HCT116 (cell line): ENCODE measurements at regions not wholly inside any gene's neighbourhood (a gene's known extent, or its start where the extent isn't known, plus 50 kb on each side); places are given as distances from the start of the nearest gene placed in this dataset.

Experiments
- CEBPB ChIP-seq: IDR thresholded peaks from 2 replicates; pipeline ENCODE4 v1.6.1; 2012; ENCODE audit warnings: low read depth
- EGR1 ChIP-seq: IDR thresholded peaks from 2 replicates; pipeline ENCODE4 v1.6.1; 2012; ENCODE audit warnings: low read depth
- EZH2 ChIP-seq: fragments of 200-600 bp; sonication (generic); IDR thresholded peaks from 2 replicates; pipeline ENCODE4 v1.6.1; 2017; ENCODE audit warnings: antibody characterized with exemption, mixed run types
- FOSL1 ChIP-seq: IDR thresholded peaks from 2 replicates; pipeline ENCODE4 v1.6.1; 2012; ENCODE audit warnings: low read depth
- POLR2A ChIP-seq: IDR thresholded peaks from 2 replicates; pipeline ENCODE4 v1.7.0; 2011; ENCODE audit warnings: borderline replicate concordance; ENCODE audit not compliant: insufficient read depth, insufficient read length; ENCODE audit errors: extremely low read depth
- POLR2AphosphoS5 ChIP-seq: IDR thresholded peaks from 2 replicates; pipeline ENCODE4 v1.6.1; 2011; ENCODE audit warnings: mild to moderate bottlenecking, low read depth, low read length, moderate library complexity
- TF ChIP-seq, protein P1 (sequence below), 3 experiments: fragments of 200-600 bp in 1 of 3; sonication (generic) in 1 of 3; IDR thresholded peaks in 2 of 3; conservative IDR thresholded peaks in 1 of 3; 2 replicates each; pipeline ENCODE4 v1.5.1; 2012 to 2017; ENCODE audit warnings: low read depth in 2 of 3, low read length in 2 of 3, antibody characterized with exemption in 1 of 3, borderline replicate concordance in 1 of 3, control low read depth in 1 of 3, mild to moderate bottlenecking in 1 of 3, mixed read lengths in 1 of 3, mixed run types in 1 of 3, moderate library complexity in 1 of 3; ENCODE audit not compliant: insufficient read depth in 1 of 3
- TF ChIP-seq, protein P2 (sequence below): IDR thresholded peaks from 2 replicates; pipeline ENCODE4 v1.6.1; 2011; ENCODE audit warnings: mild to moderate bottlenecking, low read length, moderate library complexity; ENCODE audit not compliant: insufficient replicate concordance; ENCODE audit errors: extremely low read depth

DNA sequence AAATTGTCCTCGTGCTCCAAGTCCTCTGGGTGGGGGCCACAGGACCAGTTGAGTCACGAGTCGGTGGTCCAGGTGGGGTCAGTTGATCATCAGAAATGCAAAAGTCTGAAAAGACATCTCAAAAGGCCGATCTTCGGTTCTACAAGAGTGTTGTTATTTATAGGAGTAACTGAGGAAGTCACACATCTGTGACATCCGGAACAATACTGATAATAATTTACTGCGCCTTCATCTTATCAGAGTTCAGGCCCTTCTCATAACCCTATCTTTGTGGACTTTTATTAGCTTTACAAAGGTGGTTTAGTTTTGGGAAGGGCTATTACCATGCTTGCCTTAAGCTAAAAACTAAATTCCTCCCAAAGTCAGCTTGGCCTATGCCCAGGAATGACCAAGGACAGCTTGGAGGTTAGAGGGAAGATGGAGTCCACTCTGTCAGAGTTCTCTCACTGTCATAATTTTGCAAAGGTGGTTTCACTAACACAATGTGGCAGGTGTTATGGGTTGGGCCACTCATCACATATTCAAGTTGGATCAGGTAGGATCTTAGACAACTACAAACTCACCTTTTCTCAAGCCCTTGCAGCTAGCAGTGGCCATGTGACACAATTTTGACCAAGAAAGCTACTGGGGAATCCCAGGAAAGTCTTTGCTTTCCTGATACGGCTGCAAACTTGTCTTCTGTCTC, 54.7 kb upstream of the CHST3 start:
- TF ChIP-seq POLR2AphosphoS5 = no peak
- TF ChIP-seq CEBPB = no peak
- no peak for TF ChIP-seq FOSL1
- TF ChIP-seq, protein P1, sequence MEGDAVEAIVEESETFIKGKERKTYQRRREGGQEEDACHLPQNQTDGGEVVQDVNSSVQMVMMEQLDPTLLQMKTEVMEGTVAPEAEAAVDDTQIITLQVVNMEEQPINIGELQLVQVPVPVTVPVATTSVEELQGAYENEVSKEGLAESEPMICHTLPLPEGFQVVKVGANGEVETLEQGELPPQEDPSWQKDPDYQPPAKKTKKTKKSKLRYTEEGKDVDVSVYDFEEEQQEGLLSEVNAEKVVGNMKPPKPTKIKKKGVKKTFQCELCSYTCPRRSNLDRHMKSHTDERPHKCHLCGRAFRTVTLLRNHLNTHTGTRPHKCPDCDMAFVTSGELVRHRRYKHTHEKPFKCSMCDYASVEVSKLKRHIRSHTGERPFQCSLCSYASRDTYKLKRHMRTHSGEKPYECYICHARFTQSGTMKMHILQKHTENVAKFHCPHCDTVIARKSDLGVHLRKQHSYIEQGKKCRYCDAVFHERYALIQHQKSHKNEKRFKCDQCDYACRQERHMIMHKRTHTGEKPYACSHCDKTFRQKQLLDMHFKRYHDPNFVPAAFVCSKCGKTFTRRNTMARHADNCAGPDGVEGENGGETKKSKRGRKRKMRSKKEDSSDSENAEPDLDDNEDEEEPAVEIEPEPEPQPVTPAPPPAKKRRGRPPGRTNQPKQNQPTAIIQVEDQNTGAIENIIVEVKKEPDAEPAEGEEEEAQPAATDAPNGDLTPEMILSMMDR (IDR thresholded peaks at IDR 0.05 in 2 of 3, conservative IDR thresholded peaks at IDR 0.05 in 1 of 3; ENCODE audit: borderline replicate concordance in 1 of 3, insufficient read depth in 1 of 3, low read depth in 2 of 3, low read length in 2 of 3) = no peak
- TF ChIP-seq, protein P2, sequence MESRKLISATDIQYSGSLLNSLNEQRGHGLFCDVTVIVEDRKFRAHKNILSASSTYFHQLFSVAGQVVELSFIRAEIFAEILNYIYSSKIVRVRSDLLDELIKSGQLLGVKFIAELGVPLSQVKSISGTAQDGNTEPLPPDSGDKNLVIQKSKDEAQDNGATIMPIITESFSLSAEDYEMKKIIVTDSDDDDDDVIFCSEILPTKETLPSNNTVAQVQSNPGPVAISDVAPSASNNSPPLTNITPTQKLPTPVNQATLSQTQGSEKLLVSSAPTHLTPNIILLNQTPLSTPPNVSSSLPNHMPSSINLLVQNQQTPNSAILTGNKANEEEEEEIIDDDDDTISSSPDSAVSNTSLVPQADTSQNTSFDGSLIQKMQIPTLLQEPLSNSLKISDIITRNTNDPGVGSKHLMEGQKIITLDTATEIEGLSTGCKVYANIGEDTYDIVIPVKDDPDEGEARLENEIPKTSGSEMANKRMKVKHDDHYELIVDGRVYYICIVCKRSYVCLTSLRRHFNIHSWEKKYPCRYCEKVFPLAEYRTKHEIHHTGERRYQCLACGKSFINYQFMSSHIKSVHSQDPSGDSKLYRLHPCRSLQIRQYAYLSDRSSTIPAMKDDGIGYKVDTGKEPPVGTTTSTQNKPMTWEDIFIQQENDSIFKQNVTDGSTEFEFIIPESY = no peak
- TF ChIP-seq POLR2A = no peak
- TF ChIP-seq EGR1 = no peak
- no peak for TF ChIP-seq EZH2
